Choroid plexus epithelial cell (primary cell): ENCODE measurements at regions not wholly inside any gene's neighbourhood (a gene's known extent, or its start where the extent isn't known, plus 50 kb on each side); places are given as distances from the start of the nearest gene placed in this dataset.
A peak's percentile ranks its signal among the peaks of the same experiment; 100 is the strongest.

ENCODE experiments used
- DNase-seq: peaks from one replicate; pipeline ENCODE4 v3.0.0-alpha.2; 2010; ENCODE audit warnings: low read depth
- H3K4me3 ChIP-seq: 2 replicates; pipeline ENCODE4 v1.5.1; 2011; ENCODE audit warnings: low read depth, mild to moderate bottlenecking, control low read depth, low read length, moderate library complexity
- CTCF ChIP-seq: conservative IDR thresholded peaks from 2 replicates; pipeline ENCODE4 v1.5.1; 2011; ENCODE audit warnings: low read depth, mild to moderate bottlenecking, control low read depth, inconsistent platforms, low read length, moderate library complexity

GRCh38 chr7:17171427-17171826 is 127.0 kb upstream of the AHR start:
- no peak for TF ChIP-seq CTCF
- no peak overlapping the region for H3K4me3 ChIP-seq
- DNase-seq = no peak

- no peak for TF ChIP-seq CTCF
- H3K4me3 ChIP-seq = no peak overlapping the region
- DNase-seq = no peak
These were observed 122.0 kb upstream of the AHR start for GRCh38 chr7:17176371-17177032.

- DNase-seq = no peak
- no peak overlapping the region for H3K4me3 ChIP-seq
- TF ChIP-seq CTCF = no peak
These were observed 119.9 kb upstream of the AHR start for GRCh38 chr7:17178545-17178944.

- H3K4me3 ChIP-seq = no peak overlapping the region
- no peak for DNase-seq
- no peak for TF ChIP-seq CTCF
These were observed 117.0 kb upstream of the AHR start for GRCh38 chr7:17181482-17181881.

- no peak overlapping the region for H3K4me3 ChIP-seq
- peak; percentile 8 for DNase-seq
- no peak for TF ChIP-seq CTCF
These were observed 114.7 kb upstream of the AHR start for GRCh38 chr7:17183630-17184328.

- H3K4me3 ChIP-seq = no peak overlapping the region
- TF ChIP-seq CTCF = no peak
- DNase-seq = peak; percentile 48
These were observed 113.4 kb upstream of the AHR start for GRCh38 chr7:17184805-17185689.
